KMS-11 (cell line): ENCODE measurements at regions not wholly inside any gene's neighbourhood (a gene's known extent, or its start where the extent isn't known, plus 50 kb on each side); places are given as distances from the start of the nearest gene placed in this dataset.

Experiments used
- H2AFZ ChIP-seq: fragments of 200-600 bp; sonication (generic); 2 replicates; pipeline ENCODE4 v1.6.1; 2016; ENCODE audit warnings: antibody characterized with exemption, mixed run types, low read depth
- H3K27ac ChIP-seq: fragments of 200-600 bp; sonication (generic); 2 replicates; pipeline ENCODE4 v1.6.1; 2016; ENCODE audit warnings: mild to moderate bottlenecking, mixed run types
- H3K27me3 ChIP-seq: fragments of 200-600 bp; sonication (generic); 2 replicates; pipeline ENCODE4 v1.6.1; 2017; ENCODE audit warnings: mild to moderate bottlenecking, low read depth, mixed run types, moderate library complexity; ENCODE audit not compliant: insufficient read depth
- H3K36me3 ChIP-seq: fragments of 200-600 bp; sonication (generic); 2 replicates; pipeline ENCODE4 v1.6.1; 2017; ENCODE audit warnings: mild to moderate bottlenecking, mixed run types; ENCODE audit not compliant: insufficient read depth
- H3K4me1 ChIP-seq: fragments of 200-600 bp; sonication (generic); 2 replicates; pipeline ENCODE4 v1.6.1; 2016; ENCODE audit warnings: mild to moderate bottlenecking, low read depth, mixed run types; ENCODE audit not compliant: poor library complexity, severe bottlenecking
- H3K4me2 ChIP-seq: fragments of 200-600 bp; sonication (generic); 2 replicates; pipeline ENCODE4 v1.7.0; 2016; ENCODE audit warnings: mild to moderate bottlenecking, mixed run types
- H3K4me3 ChIP-seq: fragments of 200-600 bp; sonication (generic); IDR thresholded peaks from 2 replicates; pipeline ENCODE4 v1.6.1; 2017; ENCODE audit warnings: low read depth, low read length, mixed read lengths; ENCODE audit not compliant: insufficient read depth
- H3K79me2 ChIP-seq: fragments of 200-600 bp; sonication (generic); 2 replicates; pipeline ENCODE4 v1.6.1; 2016; ENCODE audit warnings: low read depth, mixed run types; ENCODE audit not compliant: insufficient read depth
- H3K9ac ChIP-seq: fragments of 200-600 bp; sonication (generic); 2 replicates; pipeline ENCODE4 v1.6.1; 2016; ENCODE audit warnings: mild to moderate bottlenecking, mixed run types
- H4K20me1 ChIP-seq: fragments of 200-600 bp; sonication (generic); 2 replicates; pipeline ENCODE4 v1.6.1; 2016; ENCODE audit warnings: mild to moderate bottlenecking, mixed run types; ENCODE audit not compliant: insufficient read depth
- TF ChIP-seq, protein P1 (sequence below): fragments of 200-600 bp; sonication (generic); conservative IDR thresholded peaks from 2 replicates; pipeline ENCODE4 v1.6.1; 2017; ENCODE audit warnings: low read depth, mild to moderate bottlenecking, antibody characterized with exemption, low read length, moderate library complexity, mixed read lengths

GRCh38 chr2:236472720-236473495, 96.7 kb upstream of the ACKR3 start:
- no peaks in the 10 kb centered on the region for H3K4me1 ChIP-seq
- H3K79me2 ChIP-seq = no peaks in the 10 kb centered on the region
- no peaks in the 10 kb centered on the region for H3K27me3 ChIP-seq
- H3K4me2 ChIP-seq = no peak overlapping the region
- TF ChIP-seq, protein P1, sequence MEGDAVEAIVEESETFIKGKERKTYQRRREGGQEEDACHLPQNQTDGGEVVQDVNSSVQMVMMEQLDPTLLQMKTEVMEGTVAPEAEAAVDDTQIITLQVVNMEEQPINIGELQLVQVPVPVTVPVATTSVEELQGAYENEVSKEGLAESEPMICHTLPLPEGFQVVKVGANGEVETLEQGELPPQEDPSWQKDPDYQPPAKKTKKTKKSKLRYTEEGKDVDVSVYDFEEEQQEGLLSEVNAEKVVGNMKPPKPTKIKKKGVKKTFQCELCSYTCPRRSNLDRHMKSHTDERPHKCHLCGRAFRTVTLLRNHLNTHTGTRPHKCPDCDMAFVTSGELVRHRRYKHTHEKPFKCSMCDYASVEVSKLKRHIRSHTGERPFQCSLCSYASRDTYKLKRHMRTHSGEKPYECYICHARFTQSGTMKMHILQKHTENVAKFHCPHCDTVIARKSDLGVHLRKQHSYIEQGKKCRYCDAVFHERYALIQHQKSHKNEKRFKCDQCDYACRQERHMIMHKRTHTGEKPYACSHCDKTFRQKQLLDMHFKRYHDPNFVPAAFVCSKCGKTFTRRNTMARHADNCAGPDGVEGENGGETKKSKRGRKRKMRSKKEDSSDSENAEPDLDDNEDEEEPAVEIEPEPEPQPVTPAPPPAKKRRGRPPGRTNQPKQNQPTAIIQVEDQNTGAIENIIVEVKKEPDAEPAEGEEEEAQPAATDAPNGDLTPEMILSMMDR = no peak
- no peak overlapping the region for H3K4me3 ChIP-seq
- H3K9ac ChIP-seq = no peak overlapping the region
- H3K36me3 ChIP-seq = no peaks in the 10 kb centered on the region
- H4K20me1 ChIP-seq = no peaks in the 10 kb centered on the region
- no peak overlapping the region for H2AFZ ChIP-seq
- H3K27ac ChIP-seq = no peak overlapping the region

- H3K79me2 ChIP-seq = no peaks in the 10 kb centered on the region
- H3K4me3 ChIP-seq = no peak overlapping the region
- H3K4me1 ChIP-seq = no peaks in the 10 kb centered on the region
- no peaks in the 10 kb centered on the region for H3K36me3 ChIP-seq
- no peak overlapping the region for H3K27ac ChIP-seq
- TF ChIP-seq, protein P1 = no peak
- H2AFZ ChIP-seq = no peak overlapping the region
- H3K27me3 ChIP-seq = no peaks in the 10 kb centered on the region
- no peaks in the 10 kb centered on the region for H4K20me1 ChIP-seq
- no peak overlapping the region for H3K9ac ChIP-seq
- H3K4me2 ChIP-seq = no peak overlapping the region
These were observed 95.9 kb upstream of the ACKR3 start for GRCh38 chr2:236473691-236474090.

- Histone ChIP-seq H3K9ac (no peak overlapping the region), H2AFZ (no peak overlapping the region), H3K4me2 (no peak overlapping the region), H3K4me3 (no peak overlapping the region), H4K20me1 (no peaks in the 10 kb centered on the region), H3K27me3 (no peaks in the 10 kb centered on the region), H3K4me1 (no peaks in the 10 kb centered on the region), H3K27ac (no peak overlapping the region), H3K36me3 (no peaks in the 10 kb centered on the region), H3K79me2 (no peaks in the 10 kb centered on the region)
- TF ChIP-seq, protein P1 = no peak
These were observed 89.8 kb upstream of the ACKR3 start for GRCh38 chr2:236479814-236480213.

DNA sequence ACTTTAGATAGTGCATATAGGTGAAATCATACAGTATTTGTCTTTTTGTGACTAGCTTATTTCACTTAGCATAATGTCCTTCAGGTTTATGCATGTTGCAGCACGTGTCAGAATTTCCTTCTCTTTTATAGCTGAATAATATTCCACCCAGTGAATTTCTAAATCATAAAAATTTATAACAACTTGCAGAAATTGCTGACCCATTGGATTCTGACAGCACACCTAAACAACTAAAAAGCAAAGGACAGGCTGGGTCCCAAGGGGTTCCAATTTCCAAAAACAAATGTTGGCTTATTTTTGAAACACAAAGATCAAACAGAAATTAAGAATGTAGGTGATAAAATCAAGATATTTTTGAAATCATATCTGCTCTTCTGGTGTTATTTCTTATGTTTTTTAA, 86.5 kb upstream of the ACKR3 start:
- Histone ChIP-seq H3K27ac (no peak overlapping the region), H4K20me1 (no peaks in the 10 kb centered on the region), H2AFZ (no peak overlapping the region), H3K79me2 (no peaks in the 10 kb centered on the region), H3K27me3 (no peaks in the 10 kb centered on the region), H3K4me3 (no peak overlapping the region), H3K36me3 (no peaks in the 10 kb centered on the region), H3K9ac (no peak overlapping the region), H3K4me1 (no peaks in the 10 kb centered on the region), H3K4me2 (no peak overlapping the region)
- TF ChIP-seq, protein P1 = no peak
